Sigmoid colon (tissue), 4 donors: ENCODE measurements at regions not wholly inside any gene's neighbourhood (a gene's known extent, or its start where the extent isn't known, plus 50 kb on each side); places are given as distances from the start of the nearest gene placed in this dataset.

Source experiments
- POLR2A ChIP-seq, 2 donors: fragments of 450-650 bp; IDR thresholded peaks; one replicate each; pipeline ENCODE4 v1.6.1; 2016; ENCODE audit warnings: antibody characterized with exemption in 2 of 2, mild to moderate bottlenecking in 2 of 2, moderate library complexity in 2 of 2
- POLR2AphosphoS5 ChIP-seq, 4 donors: sonication (generic); formaldehyde crosslinking; IDR thresholded peaks; one replicate each; pipeline ENCODE4 v1.6.1; 2017; ENCODE audit warnings: antibody characterized with exemption in 4 of 4

GRCh38 chr3:127066635-127067034 is 83.7 kb downstream of the PLXNA1 start:
- no peak for TF ChIP-seq POLR2AphosphoS5 (IDR thresholded peaks at IDR 0.05)
- no peak for TF ChIP-seq POLR2A (IDR thresholded peaks at IDR 0.05)
